ENCODE measurements at regions not wholly inside any gene's neighbourhood (a gene's known extent, or its start where the extent isn't known, plus 50 kb on each side); places are given as distances from the start of the nearest gene placed in this dataset.

- no peak for TF ChIP-seq CTCF (IDR thresholded peaks at IDR 0.05)
- no peak for TF ChIP-seq POLR2A (IDR thresholded peaks at IDR 0.05)
These were observed 165.7 kb upstream of the IRF2BP2 start for GRCh38 chr1:234775477-234776246.
